HL-60 (cell line): ENCODE measurements at regions not wholly inside any gene's neighbourhood (a gene's known extent, or its start where the extent isn't known, plus 50 kb on each side); places are given as distances from the start of the nearest gene placed in this dataset.

Experiments used
- DNase-seq, 2 experiments: peaks; one replicate each; pipeline ENCODE4 v3.0.0-alpha.2; 2010 to 2020; ENCODE audit warnings: low read depth in 1 of 2, low spot score in 1 of 2
- H3K27ac ChIP-seq: fragments of 250-450 bp; sonication (Bioruptor Pico); replicated peaks from 2 replicates; pipeline ENCODE4 v1.5.1; 2020; ENCODE audit warnings: mild to moderate bottlenecking, moderate library complexity
- H3K27me3 ChIP-seq: fragments of 250-450 bp; sonication (Bioruptor Pico); 2 replicates; pipeline ENCODE4 v1.5.1; 2021; ENCODE audit warnings: mild to moderate bottlenecking, moderate library complexity; ENCODE audit not compliant: insufficient read depth, poor library complexity, severe bottlenecking
- H3K4me3 ChIP-seq: replicated peaks from 2 replicates; pipeline ENCODE4 v1.5.1; 2011; ENCODE audit warnings: mild to moderate bottlenecking, control low read depth, low read length; ENCODE audit not compliant: insufficient read depth
- CTCF ChIP-seq: IDR thresholded peaks from one replicate; pipeline ENCODE4 v1.5.1; 2011; ENCODE audit warnings: low read length, control low read depth, inconsistent platforms; ENCODE audit not compliant: insufficient read depth
- GABPA ChIP-seq: IDR thresholded peaks from 2 replicates; pipeline ENCODE4 v1.6.1; 2012; ENCODE audit warnings: low read depth
- POLR2AphosphoS5 ChIP-seq: IDR thresholded peaks from 2 replicates; pipeline ENCODE4 v1.6.1; 2012; ENCODE audit warnings: low read depth
- REST ChIP-seq: IDR thresholded peaks from 2 replicates; pipeline ENCODE4 v1.6.1; 2012; ENCODE audit warnings: low read depth; ENCODE audit not compliant: insufficient replicate concordance
- SPI1 ChIP-seq: IDR thresholded peaks from 2 replicates; pipeline ENCODE4 v1.6.1; 2012; ENCODE audit warnings: low read depth, mild to moderate bottlenecking, borderline replicate concordance

GRCh38 chr2:17146358-17146757 lies 371.9 kb downstream of the RAD51AP2 start:
- no peak overlapping the region for H3K27ac ChIP-seq
- DNase-seq, result no peak
- TF ChIP-seq REST, result no peak
- TF ChIP-seq GABPA, result no peak
- no peak for TF ChIP-seq CTCF
- no peak for TF ChIP-seq POLR2AphosphoS5
- no peak for TF ChIP-seq SPI1
- H3K4me3 ChIP-seq, result no peak overlapping the region
- no peaks in the 10 kb centered on the region for H3K27me3 ChIP-seq

GRCh38 chr2:17136877-17137276 lies 381.4 kb downstream of the RAD51AP2 start:
- Histone ChIP-seq H3K27me3 (no peaks in the 10 kb centered on the region), H3K4me3 (no peak overlapping the region), H3K27ac (no peak overlapping the region)
- TF ChIP-seq POLR2AphosphoS5 (no peak), GABPA (no peak), CTCF (no peak), REST (no peak), SPI1 (no peak)
- no peak for DNase-seq

GRCh38 chr2:17136231-17136630 lies 382.0 kb downstream of the RAD51AP2 start:
- Histone ChIP-seq H3K27me3 (no peaks in the 10 kb centered on the region), H3K4me3 (no peak overlapping the region), H3K27ac (no peak overlapping the region)
- no peak for DNase-seq
- no peak for TF ChIP-seq SPI1
- TF ChIP-seq CTCF, result no peak
- TF ChIP-seq POLR2AphosphoS5, result no peak
- TF ChIP-seq REST, result no peak
- TF ChIP-seq GABPA, result no peak
